Activated T-helper 1 cell treated with anti-CD3 and anti-CD28 coated beads, Interleukin-12 subunit alpha, Interleukin-12 subunit beta, Interleukin-2, Interleukin-4 antibody, amounts not matched to agents 30 ng/mL and 10 ng/mL and 1 ng/mL, durations not matched to agents 14 hours and 24 hours and 36 hours (primary cell): ENCODE measurements at regions not wholly inside any gene's neighbourhood (a gene's known extent, or its start where the extent isn't known, plus 50 kb on each side); places are given as distances from the start of the nearest gene placed in this dataset.
"Not testable (repeated sequence)": the region's sequence is repeated elsewhere in the genome, so short reads cannot be mapped to it uniquely, and the experiment has no call there.

ENCODE experiments used
- DNase-seq: peaks from one replicate; pipeline ENCODE4 v3.0.0; 2021; ENCODE audit warnings: low spot score
- H3K27ac Mint-ChIP-seq: one replicate; pipeline ENCODE4 v1.8.0; 2021; ENCODE audit warnings: mild to moderate bottlenecking, mixed read lengths
- H3K27me3 Mint-ChIP-seq: one replicate; pipeline ENCODE4 v1.8.0; 2022; ENCODE audit warnings: mild to moderate bottlenecking, moderate library complexity, mixed read lengths; ENCODE audit not compliant: insufficient read depth
- H3K36me3 Mint-ChIP-seq: one replicate; pipeline ENCODE4 v1.8.0; 2021; ENCODE audit warnings: low read depth, mixed read lengths
- H3K4me1 Mint-ChIP-seq: one replicate; pipeline ENCODE4 v1.8.0; 2021; ENCODE audit warnings: low read depth, mixed read lengths
- H3K4me3 Mint-ChIP-seq: one replicate; pipeline ENCODE4 v1.8.0; 2021; ENCODE audit warnings: mild to moderate bottlenecking, moderate library complexity, mixed read lengths
- H3K9me3 Mint-ChIP-seq: one replicate; pipeline ENCODE4 v1.8.0; 2021; ENCODE audit warnings: mixed read lengths
- intact Hi-C: fragments of 100-400 bp; cut with micrococcal nuclease; formaldehyde crosslinking; loops from one replicate; pipeline ENCODE4 v1.15.1; 2024

DNA sequence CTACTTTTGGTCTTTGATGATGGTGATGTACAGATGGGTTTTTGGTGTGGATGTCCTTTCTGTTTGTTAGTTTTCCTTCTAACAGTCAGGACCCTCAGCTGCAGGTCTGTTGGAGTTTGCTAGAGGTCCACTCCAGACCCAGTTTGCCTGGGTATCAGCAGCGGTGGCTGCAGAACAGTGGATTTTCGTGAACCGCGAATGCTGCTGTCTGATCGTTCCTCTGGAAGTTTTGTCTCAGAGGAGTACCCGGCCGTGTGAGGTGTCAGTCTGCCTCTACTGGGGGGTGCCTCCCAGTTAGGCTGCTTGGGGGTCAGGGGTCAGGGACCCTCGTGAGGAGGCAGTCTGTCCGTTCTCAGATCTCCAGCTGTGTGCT lies 56.6 kb upstream of the TNFAIP8 start:
- peak overlapping the region; percentile 95 for H3K27ac Mint-ChIP-seq

DNA sequence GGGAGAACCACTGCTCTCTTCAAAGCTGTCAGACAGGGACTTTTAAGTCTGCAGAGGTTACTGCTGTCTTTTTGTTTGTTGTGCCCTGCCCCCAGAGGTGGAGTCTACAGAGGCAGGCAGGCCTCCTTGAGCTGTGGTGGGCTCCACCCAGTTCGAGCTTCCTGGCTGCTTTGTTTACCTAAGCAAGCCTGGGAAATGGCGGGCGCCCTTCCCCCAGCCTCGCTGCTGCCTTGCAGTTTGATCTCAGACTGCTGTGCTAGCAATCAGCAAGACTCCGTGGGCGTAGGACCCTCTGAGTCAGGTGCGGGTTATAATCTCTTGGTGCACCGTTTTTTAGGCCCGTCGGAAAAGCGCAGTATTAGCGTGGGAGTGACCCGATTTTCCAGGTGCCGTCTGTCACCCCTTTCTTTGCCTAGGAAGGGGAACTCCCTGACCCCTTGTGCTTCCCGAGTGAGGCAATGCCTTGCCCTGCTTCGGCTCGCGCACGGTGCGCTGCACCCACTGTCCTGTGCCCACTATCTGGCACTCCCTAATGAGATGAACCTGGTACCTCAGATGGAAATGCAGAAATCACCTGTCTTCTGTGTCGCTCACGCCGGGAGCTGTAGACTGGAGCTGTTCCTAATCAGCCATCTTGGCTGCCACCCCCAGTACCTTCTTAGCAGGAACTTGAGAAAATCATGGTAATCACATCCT lies 56.1 kb upstream of the TNFAIP8 start:
- DNase-seq: peak; percentile 79
- H3K4me3 Mint-ChIP-seq: peak overlapping the region; percentile 84
- intact Hi-C loops: loop anchor here (1.0 to 5.0 kb wide), 5 partner anchors 9 to 312 kb away; partner anchors contain the start of gene DTWD2
- peaks cover 55% of the 10 kb centered on the region for H3K4me1 Mint-ChIP-seq
- H3K27me3 Mint-ChIP-seq, H3K9me3 Mint-ChIP-seq: not testable (repeated sequence)
- peaks cover 34% of the 10 kb centered on the region for H3K36me3 Mint-ChIP-seq
- peak overlapping the region; percentile 95 for H3K27ac Mint-ChIP-seq

More for the DNA sequence above, 56.6 kb upstream of the TNFAIP8 start:
- H3K9me3 Mint-ChIP-seq, DNase-seq, H3K27me3 Mint-ChIP-seq: not testable (repeated sequence)
- intact Hi-C loops: loop anchor here (1.0 kb wide), 2 partner anchors 31 to 98 kb away; no protein-coding TSS in a partner anchor
- Mint-ChIP-seq H3K4me1 (peaks cover 50% of the 10 kb centered on the region), H3K36me3 (peaks cover 33% of the 10 kb centered on the region), H3K4me3 (peak overlapping the region; percentile 84)

DNA sequence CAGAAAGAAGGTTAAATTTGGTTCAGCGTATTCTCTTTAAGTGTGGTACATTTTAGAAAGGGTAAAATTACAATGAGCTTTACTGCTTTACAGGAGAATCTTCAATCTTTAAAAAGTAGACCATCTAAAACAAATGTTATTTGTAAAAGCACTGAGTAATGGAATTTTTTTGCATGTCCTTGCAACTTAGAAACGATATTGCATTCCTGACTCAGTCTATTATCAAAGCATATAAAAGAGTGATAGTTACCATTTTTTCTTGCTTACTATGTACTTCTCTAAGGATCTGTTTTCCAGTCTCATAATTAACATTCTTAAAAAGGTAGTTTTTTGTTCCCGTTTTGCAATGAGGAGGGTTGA lies 55.5 kb upstream of the TNFAIP8 start:
- intact Hi-C loops: loop anchor here (1.0 to 5.0 kb wide), 3 partner anchors 8 to 313 kb away; partner anchors contain the start of gene DTWD2
- Mint-ChIP-seq H3K27me3 (no peaks in the 10 kb centered on the region), H3K27ac (peak overlapping the region; percentile 95), H3K9me3 (no peaks in the 10 kb centered on the region), H3K36me3 (peaks cover 31% of the 10 kb centered on the region), H3K4me1 (peaks cover 60% of the 10 kb centered on the region), H3K4me3 (peak overlapping the region; percentile 84)
- no peak for DNase-seq

DNA sequence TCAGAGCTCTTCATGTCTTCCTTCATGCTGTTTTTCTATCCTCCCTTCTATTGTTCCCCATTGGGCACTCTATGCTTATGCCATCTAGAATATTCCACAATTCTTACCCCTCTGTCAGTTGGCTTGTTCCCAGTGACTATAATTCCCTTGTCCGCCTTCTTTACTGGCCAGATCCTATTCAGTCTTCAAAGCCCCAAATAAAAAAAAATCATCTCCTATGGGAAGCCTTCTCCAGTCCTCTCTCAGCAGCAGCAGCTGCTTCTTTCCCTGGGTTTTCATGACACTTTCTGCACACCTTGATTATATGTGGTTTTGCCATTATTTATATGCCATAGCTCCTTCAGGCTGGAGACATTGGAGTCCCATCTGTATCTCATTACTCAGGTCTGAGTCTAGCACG lies 54.6 kb upstream of the TNFAIP8 start:
- Mint-ChIP-seq H3K4me3 (peak overlapping the region; percentile 11), H3K27ac (peak overlapping the region; percentile 95), H3K27me3 (no peaks in the 10 kb centered on the region), H3K36me3 (peaks cover 33% of the 10 kb centered on the region), H3K4me1 (peaks cover 69% of the 10 kb centered on the region), H3K9me3 (no peaks in the 10 kb centered on the region)
- intact Hi-C loops: loop anchor here (5.0 kb wide), 1 partner anchor 314 kb away; the partner anchor contains the start of gene DTWD2
- DNase-seq: no peak

DNA sequence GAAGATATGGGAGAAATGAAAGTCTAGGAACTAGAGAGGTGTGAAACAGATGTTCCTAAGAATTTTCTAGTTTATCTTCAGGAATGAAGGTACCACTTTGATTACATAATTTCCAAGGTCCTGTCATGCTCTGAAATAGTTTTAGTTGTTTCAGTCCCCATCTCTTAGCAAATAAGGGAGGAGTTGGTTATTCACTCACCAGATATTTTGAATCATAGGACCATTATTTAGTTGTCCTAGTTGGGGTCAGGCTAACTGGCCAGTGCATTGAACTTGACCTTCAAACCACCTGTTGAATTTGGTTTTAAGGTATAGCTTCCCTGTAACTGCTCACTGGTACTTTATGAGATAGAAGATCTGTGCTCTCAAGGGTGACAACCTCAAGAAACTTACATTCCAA lies 53.9 kb upstream of the TNFAIP8 start:
- Mint-ChIP-seq H3K36me3 (peaks cover 30% of the 10 kb centered on the region), H3K4me3 (peak overlapping the region; percentile 11), H3K4me1 (peaks cover 76% of the 10 kb centered on the region), H3K27me3 (no peaks in the 10 kb centered on the region), H3K9me3 (no peaks in the 10 kb centered on the region), H3K27ac (no peak overlapping the region)
- intact Hi-C loops: loop anchor here (5.0 kb wide), 1 partner anchor 315 kb away; the partner anchor contains the start of gene DTWD2
- DNase-seq: no peak

DNA sequence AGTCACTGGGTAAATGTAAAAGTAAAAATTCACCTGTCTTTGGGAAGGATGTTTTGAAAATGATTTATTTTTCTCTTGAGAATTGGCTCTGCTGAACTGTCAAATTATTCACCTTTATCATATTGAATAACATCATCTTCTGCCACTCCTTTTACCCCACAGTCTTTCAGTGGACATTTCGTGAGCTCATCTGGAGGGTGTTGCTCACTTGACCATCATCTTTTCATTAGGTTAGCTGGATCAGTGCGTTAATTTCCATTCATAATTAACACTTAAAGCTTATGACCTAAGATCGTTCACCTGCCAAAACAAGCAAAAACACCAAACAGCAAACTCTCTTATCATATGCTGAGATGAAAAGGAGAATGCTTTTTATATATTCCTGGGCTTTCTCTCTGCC lies 53.4 kb upstream of the TNFAIP8 start:
- DNase-seq: no peak
- Mint-ChIP-seq H3K4me1 (peaks cover 82% of the 10 kb centered on the region), H3K27ac (peak overlapping the region; percentile 73), H3K27me3 (no peaks in the 10 kb centered on the region), H3K4me3 (peak overlapping the region; percentile 48), H3K9me3 (no peaks in the 10 kb centered on the region), H3K36me3 (peaks cover 29% of the 10 kb centered on the region)
- intact Hi-C loops: loop anchor here (5.0 kb wide), 1 partner anchor 315 kb away; the partner anchor contains the start of gene DTWD2

DNA sequence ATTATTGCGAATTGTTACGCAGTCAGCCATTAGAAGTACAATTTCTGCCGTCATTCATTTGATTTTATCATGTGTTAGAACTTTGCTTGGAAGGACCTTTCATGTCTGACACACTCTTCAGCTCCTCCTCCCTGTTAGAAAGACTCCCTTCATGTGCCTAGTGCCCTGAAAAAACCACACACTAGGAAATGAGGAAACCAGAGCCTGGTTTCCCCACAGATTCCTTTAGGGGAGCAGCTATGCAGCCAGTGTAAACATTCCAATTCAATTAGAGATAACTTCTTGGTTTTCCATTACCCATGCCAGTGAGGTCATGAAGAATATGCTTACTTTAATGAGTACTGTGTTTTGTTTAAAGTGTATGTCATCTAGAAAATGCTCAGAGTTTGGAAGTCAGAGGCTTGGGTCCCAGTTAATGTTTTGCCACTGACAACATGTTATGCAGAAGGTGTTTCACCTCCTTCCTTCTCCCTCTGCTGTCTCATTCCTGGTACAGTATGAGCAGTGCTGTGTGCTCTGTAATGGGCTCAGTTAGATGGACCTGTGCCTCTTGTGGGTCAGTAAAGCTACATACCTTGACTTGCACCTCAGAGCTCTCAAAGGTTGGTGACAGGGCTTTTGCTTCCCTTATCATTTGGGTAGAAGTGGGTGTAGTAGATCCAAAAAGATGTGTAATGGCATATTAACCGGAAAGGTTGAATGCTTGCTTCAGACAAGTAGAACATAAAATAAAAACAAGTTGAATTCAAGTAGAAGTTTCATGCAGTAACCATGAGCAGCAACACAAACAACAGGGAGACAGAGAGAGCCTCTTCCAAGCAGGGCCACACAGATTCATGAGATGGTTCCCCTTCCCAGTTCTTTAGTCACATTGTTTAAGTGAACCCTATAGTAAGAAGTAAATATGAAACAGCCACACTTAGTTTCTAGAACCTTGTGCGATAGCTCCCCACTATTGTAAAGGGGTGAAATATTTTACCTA lies 52.6 kb upstream of the TNFAIP8 start:
- Mint-ChIP-seq H3K36me3 (peaks cover 31% of the 10 kb centered on the region), H3K27ac (peak overlapping the region; percentile 73), H3K4me3 (peak overlapping the region; percentile 48), H3K9me3 (no peaks in the 10 kb centered on the region), H3K27me3 (no peaks in the 10 kb centered on the region), H3K4me1 (peaks cover 87% of the 10 kb centered on the region)
- intact Hi-C loops: loop anchor here (5.0 kb wide), 1 partner anchor 316 kb away; the partner anchor contains the start of gene DTWD2
- no peak for DNase-seq

DNA sequence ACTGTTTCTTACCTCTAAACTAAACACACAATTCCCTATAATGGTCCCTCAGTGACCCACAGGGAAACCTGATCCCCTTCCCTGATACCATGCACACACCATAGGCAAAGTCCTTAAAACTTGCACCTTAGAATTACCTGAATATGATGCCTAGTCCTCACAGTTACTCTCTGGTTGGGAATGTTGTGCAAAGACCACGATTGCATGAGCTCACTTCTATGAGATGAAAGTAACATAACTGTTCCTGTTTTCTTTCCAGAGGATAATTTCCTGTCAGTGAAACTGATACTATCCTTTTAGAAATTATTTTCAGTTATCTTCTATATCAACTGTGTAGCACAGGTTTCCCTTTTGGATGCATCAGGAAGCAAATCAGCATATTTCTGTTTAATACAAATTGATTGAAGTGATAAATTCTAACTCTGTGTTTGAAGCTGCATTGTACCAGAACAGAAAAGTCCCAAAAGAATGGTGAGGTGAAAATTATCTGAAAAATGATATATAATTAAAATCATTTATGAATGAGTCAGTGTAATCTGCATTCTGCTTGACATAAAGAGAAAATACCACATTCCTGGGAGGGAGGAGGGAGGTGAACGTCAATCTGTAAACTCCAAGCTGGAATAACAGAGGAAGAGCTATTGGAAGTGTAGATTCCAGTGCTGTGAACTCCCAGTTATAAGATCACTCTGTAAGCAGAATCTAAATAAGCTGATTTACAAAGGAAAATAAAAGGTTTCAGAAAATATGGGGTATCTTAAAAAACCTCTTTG lies 51.2 kb upstream of the TNFAIP8 start:
- Mint-ChIP-seq H3K4me3 (peak overlapping the region; percentile 3), H3K27me3 (no peaks in the 10 kb centered on the region), H3K4me1 (peaks cover 95% of the 10 kb centered on the region), H3K36me3 (peaks cover 33% of the 10 kb centered on the region), H3K9me3 (no peaks in the 10 kb centered on the region), H3K27ac (peak overlapping the region; percentile 47)
- intact Hi-C loops: loop anchor here (5.0 kb wide), 2 partner anchors 282 to 317 kb away; partner anchors contain the start of gene DTWD2
- DNase-seq: no peak
